ENCODE measurements at regions not wholly inside any gene's neighbourhood (a gene's known extent, or its start where the extent isn't known, plus 50 kb on each side); places are given as distances from the start of the nearest gene placed in this dataset.

- H3K4me3 ChIP-seq (ENCODE audit: insufficient read depth, low read depth, low read length): no peak overlapping the region
- FAIRE-seq: no peak
- H3K36me3 Mint-ChIP-seq (ENCODE audit: low read depth, unreplicated experiment): no peaks in the 10 kb centered on the region
- no peak overlapping the region for H3K4me2 ChIP-seq (ENCODE audit: low read length)
- TF ChIP-seq EZH2 (IDR thresholded peaks at IDR 0.05; ENCODE audit: insufficient read depth, low read length): no peak
- TF ChIP-seq CTCF (IDR thresholded peaks at IDR 0.05; ENCODE audit: insufficient read depth, low read depth, low read length): no peak
- no peak overlapping the region for H3K9ac ChIP-seq (ENCODE audit: low read length)
- no peaks in the 10 kb centered on the region for H3K27me3 ChIP-seq (ENCODE audit: insufficient read depth, low read length)
- no peaks in the 10 kb centered on the region for H3K27me3 Mint-ChIP-seq (ENCODE audit: low read depth, unreplicated experiment)
- H3K27ac Mint-ChIP-seq (ENCODE audit: unreplicated experiment): no peak overlapping the region
- H3K36me3 ChIP-seq (ENCODE audit: insufficient read depth, low read length): no peaks in the 10 kb centered on the region
- DNase-seq (ENCODE audit: low read depth): no peak
- no peak overlapping the region for H3K4me3 Mint-ChIP-seq (ENCODE audit: unreplicated experiment)
- H3K9me3 Mint-ChIP-seq (ENCODE audit: unreplicated experiment): peaks cover 15% of the 10 kb centered on the region
- H3K4me1 Mint-ChIP-seq (ENCODE audit: low read depth, unreplicated experiment): peaks cover 7% of the 10 kb centered on the region
- H3K79me2 ChIP-seq (ENCODE audit: insufficient read depth, low read length): no peaks in the 10 kb centered on the region
- H3K27ac ChIP-seq (ENCODE audit: low read depth, low read length): no peak overlapping the region
- no peak overlapping the region for H2AFZ ChIP-seq (ENCODE audit: low read depth, low read length)
- H3K9me3 ChIP-seq (ENCODE audit: insufficient read depth, low read depth, low read length): no peaks in the 10 kb centered on the region
- H3K4me1 ChIP-seq (ENCODE audit: insufficient read depth, low read length): no peaks in the 10 kb centered on the region
- H4K20me1 ChIP-seq (ENCODE audit: insufficient read depth, low read length): no peaks in the 10 kb centered on the region
Observed at GRCh38 chr1:221397141-221397540, 344.7 kb downstream of the DUSP10 start.

GRCh38 chr1:221397606-221398005 is 344.3 kb downstream of the DUSP10 start:
- DNase-seq (ENCODE audit: low read depth) (no peak), FAIRE-seq (no peak)
- H2AFZ ChIP-seq (ENCODE audit: low read depth, low read length): no peak overlapping the region
- Mint-ChIP-seq H3K4me3 (ENCODE audit: unreplicated experiment) (no peak overlapping the region), H3K27me3 (ENCODE audit: low read depth, unreplicated experiment) (no peaks in the 10 kb centered on the region), H3K4me1 (ENCODE audit: low read depth, unreplicated experiment) (peaks cover 5% of the 10 kb centered on the region), H3K9me3 (ENCODE audit: unreplicated experiment) (peaks cover 15% of the 10 kb centered on the region), H3K36me3 (ENCODE audit: low read depth, unreplicated experiment) (no peaks in the 10 kb centered on the region), H3K27ac (ENCODE audit: unreplicated experiment) (no peak overlapping the region)
- H3K9me3 ChIP-seq (ENCODE audit: insufficient read depth, low read depth, low read length): no peaks in the 10 kb centered on the region
- no peak overlapping the region for H3K27ac ChIP-seq (ENCODE audit: low read depth, low read length)
- TF ChIP-seq EZH2 (IDR thresholded peaks at IDR 0.05; ENCODE audit: insufficient read depth, low read length): no peak
- TF ChIP-seq CTCF (IDR thresholded peaks at IDR 0.05; ENCODE audit: insufficient read depth, low read depth, low read length): no peak
- no peak overlapping the region for H3K4me3 ChIP-seq (ENCODE audit: insufficient read depth, low read depth, low read length)
- no peaks in the 10 kb centered on the region for H3K4me1 ChIP-seq (ENCODE audit: insufficient read depth, low read length)
- H3K4me2 ChIP-seq (ENCODE audit: low read length): no peak overlapping the region
- H3K36me3 ChIP-seq (ENCODE audit: insufficient read depth, low read length): no peaks in the 10 kb centered on the region
- no peak overlapping the region for H3K9ac ChIP-seq (ENCODE audit: low read length)
- H4K20me1 ChIP-seq (ENCODE audit: insufficient read depth, low read length): no peaks in the 10 kb centered on the region
- no peaks in the 10 kb centered on the region for H3K27me3 ChIP-seq (ENCODE audit: insufficient read depth, low read length)
- H3K79me2 ChIP-seq (ENCODE audit: insufficient read depth, low read length): no peaks in the 10 kb centered on the region

GRCh38 chr1:221405146-221405545 is 336.7 kb downstream of the DUSP10 start:
- Histone ChIP-seq H3K9ac (ENCODE audit: low read length) (no peak overlapping the region), H2AFZ (ENCODE audit: low read depth, low read length) (no peak overlapping the region), H4K20me1 (ENCODE audit: insufficient read depth, low read length) (no peaks in the 10 kb centered on the region), H3K4me2 (ENCODE audit: low read length) (no peak overlapping the region), H3K27me3 (ENCODE audit: insufficient read depth, low read length) (no peaks in the 10 kb centered on the region), H3K27ac (ENCODE audit: low read depth, low read length) (no peak overlapping the region), H3K9me3 (ENCODE audit: insufficient read depth, low read depth, low read length) (no peaks in the 10 kb centered on the region), H3K4me1 (ENCODE audit: insufficient read depth, low read length) (no peaks in the 10 kb centered on the region), H3K79me2 (ENCODE audit: insufficient read depth, low read length) (no peaks in the 10 kb centered on the region), H3K36me3 (ENCODE audit: insufficient read depth, low read length) (no peaks in the 10 kb centered on the region), H3K4me3 (ENCODE audit: insufficient read depth, low read depth, low read length) (no peak overlapping the region)
- Mint-ChIP-seq H3K27me3 (ENCODE audit: low read depth, unreplicated experiment) (peaks cover 16% of the 10 kb centered on the region), H3K4me3 (ENCODE audit: unreplicated experiment) (no peak overlapping the region), H3K9me3 (ENCODE audit: unreplicated experiment) (peaks cover 2% of the 10 kb centered on the region), H3K36me3 (ENCODE audit: low read depth, unreplicated experiment) (no peaks in the 10 kb centered on the region), H3K27ac (ENCODE audit: unreplicated experiment) (no peak overlapping the region), H3K4me1 (ENCODE audit: low read depth, unreplicated experiment) (no peaks in the 10 kb centered on the region)
- DNase-seq (ENCODE audit: low read depth) (no peak), FAIRE-seq (no peak)
- TF ChIP-seq CTCF (IDR thresholded peaks at IDR 0.05; ENCODE audit: insufficient read depth, low read depth, low read length) (no peak), EZH2 (IDR thresholded peaks at IDR 0.05; ENCODE audit: insufficient read depth, low read length) (no peak)

Measured in astrocyte (in vitro differentiated cells and primary cell).